GM23338 (cell line): ENCODE measurements at regions not wholly inside any gene's neighbourhood (a gene's known extent, or its start where the extent isn't known, plus 50 kb on each side); places are given as distances from the start of the nearest gene placed in this dataset.

ENCODE experiments used
- ATAC-seq: fragments of 200-7000 bp; cut with Tn5 transposase; 3 replicates; pipeline ENCODE4 v1.9.1; 2020
- DNase-seq: peaks from one replicate; pipeline ENCODE4 v3.0.0-alpha.2; 2015; ENCODE audit warnings: low spot score
- H2AFZ ChIP-seq: fragments of 200-600 bp; sonication (generic); 2 replicates; pipeline ENCODE4 v1.8.0; 2016; ENCODE audit warnings: antibody characterized with exemption, mild to moderate bottlenecking, moderate library complexity
- H3F3A ChIP-seq: fragments of 200-600 bp; sonication (generic); replicated peaks from 2 replicates; pipeline ENCODE4 v1.8.0; 2017; ENCODE audit warnings: antibody characterized with exemption, mixed run types, low read depth
- H3K27ac ChIP-seq: fragments of 200-600 bp; sonication (generic); 2 replicates; pipeline ENCODE4 v1.6.1; 2016; ENCODE audit warnings: low read depth
- H3K27me3 ChIP-seq: fragments of 200-600 bp; sonication (generic); 2 replicates; pipeline ENCODE4 v1.8.0; 2016; ENCODE audit warnings: mild to moderate bottlenecking, mixed run types, moderate library complexity; ENCODE audit not compliant: insufficient read depth
- H3K36me3 ChIP-seq: fragments of 200-600 bp; sonication (generic); 2 replicates; pipeline ENCODE4 v1.8.0; 2016; ENCODE audit warnings: mild to moderate bottlenecking; ENCODE audit not compliant: insufficient read depth
- H3K4me1 ChIP-seq: fragments of 200-600 bp; sonication (generic); 2 replicates; pipeline ENCODE4 v1.8.0; 2016; ENCODE audit warnings: mild to moderate bottlenecking, moderate library complexity; ENCODE audit not compliant: insufficient read depth
- H3K4me2 ChIP-seq: fragments of 200-600 bp; sonication (generic); 2 replicates; pipeline ENCODE4 v1.7.1; 2017; ENCODE audit warnings: mixed run types
- H3K4me3 ChIP-seq: fragments of 200-600 bp; sonication (generic); 2 replicates; pipeline ENCODE4 v1.6.1; 2016; ENCODE audit warnings: mixed run types
- H3K79me2 ChIP-seq: fragments of 200-600 bp; sonication (generic); replicated peaks from 2 replicates; pipeline ENCODE4 v1.8.0; 2017; ENCODE audit warnings: mild to moderate bottlenecking; ENCODE audit not compliant: insufficient read depth
- H3K9me2 ChIP-seq: fragments of 200-600 bp; sonication (generic); 2 replicates; pipeline ENCODE4 v1.8.0; 2017; ENCODE audit not compliant: insufficient read depth
- H4K20me1 ChIP-seq: fragments of 200-600 bp; sonication (generic); replicated peaks from 2 replicates; pipeline ENCODE4 v1.8.0; 2017; ENCODE audit warnings: mild to moderate bottlenecking; ENCODE audit not compliant: insufficient read depth
- H3K27ac Mint-ChIP-seq: 2 replicates; pipeline ENCODE4 v1.8.0; 2020; ENCODE audit warnings: inconsistent platforms, mild to moderate bottlenecking, moderate library complexity, mixed read lengths
- H3K27me3 Mint-ChIP-seq: 3 replicates; pipeline ENCODE4 v1.8.0; 2022; ENCODE audit warnings: low read depth, mild to moderate bottlenecking, moderate library complexity, mixed read lengths, inconsistent platforms; ENCODE audit not compliant: insufficient read depth, poor library complexity
- H3K36me3 Mint-ChIP-seq: 3 replicates; pipeline ENCODE4 v1.8.0; 2021; ENCODE audit warnings: low read depth, mild to moderate bottlenecking, inconsistent platforms, moderate library complexity, mixed read lengths
- H3K4me1 Mint-ChIP-seq: 3 replicates; pipeline ENCODE4 v1.8.0; 2020; ENCODE audit warnings: mild to moderate bottlenecking, inconsistent platforms, mixed read lengths
- H3K4me3 Mint-ChIP-seq: 3 replicates; pipeline ENCODE4 v1.8.0; 2021; ENCODE audit warnings: moderate library complexity, mild to moderate bottlenecking, inconsistent platforms, mixed read lengths
- H3K9me3 Mint-ChIP-seq: 3 replicates; pipeline ENCODE4 v1.8.0; 2020; ENCODE audit warnings: moderate library complexity, mild to moderate bottlenecking, inconsistent platforms, mixed read lengths
- CREB1 ChIP-seq: fragments of 250-450 bp; sonication (Bioruptor Pico); IDR thresholded peaks from 2 replicates; pipeline ENCODE4 v1.5.0; 2020; ENCODE audit warnings: low read depth, mild to moderate bottlenecking, moderate library complexity
- EZH2 ChIP-seq: fragments of 200-600 bp; sonication (generic); IDR thresholded peaks from one replicate; pipeline ENCODE4 v1.8.0; 2017; ENCODE audit warnings: antibody characterized with exemption, mild to moderate bottlenecking, low read depth; ENCODE audit not compliant: unreplicated experiment
- EZH2phosphoT487 ChIP-seq: fragments of 200-600 bp; sonication (generic); IDR thresholded peaks from one replicate; pipeline ENCODE4 v1.8.1; 2018; ENCODE audit warnings: antibody characterized with exemption; ENCODE audit not compliant: unreplicated experiment
- JUNB ChIP-seq: IDR thresholded peaks from one replicate; pipeline ENCODE4 v1.6.1; 2016; ENCODE audit warnings: antibody characterized with exemption; ENCODE audit not compliant: unreplicated experiment
- NANOG ChIP-seq: IDR thresholded peaks from 2 replicates; pipeline ENCODE4 v1.6.1; 2016; ENCODE audit warnings: antibody characterized with exemption, borderline replicate concordance
- POLR2AphosphoS5 ChIP-seq: IDR thresholded peaks from 2 replicates; pipeline ENCODE4 v1.6.1; 2016; ENCODE audit warnings: antibody characterized with exemption, low read depth
- REST ChIP-seq: IDR thresholded peaks from one replicate; pipeline ENCODE4 v1.6.1; 2018; ENCODE audit warnings: antibody characterized with exemption; ENCODE audit not compliant: unreplicated experiment
- STAT1 ChIP-seq: IDR thresholded peaks from one replicate; pipeline ENCODE4 v1.6.1; 2016; ENCODE audit warnings: antibody characterized with exemption; ENCODE audit not compliant: unreplicated experiment
- ZNF114 ChIP-seq: fragments of 250-450 bp; sonication (Bioruptor Pico); IDR thresholded peaks from 2 replicates; pipeline ENCODE4 v1.5.0; 2020; ENCODE audit warnings: mild to moderate bottlenecking, moderate library complexity
- ZNF331 ChIP-seq: fragments of 250-450 bp; sonication (Bioruptor Pico); IDR thresholded peaks from 2 replicates; pipeline ENCODE4 v1.5.0; 2020; ENCODE audit warnings: low read depth, mild to moderate bottlenecking, moderate library complexity
- ZNF462 ChIP-seq: fragments of 250-450 bp; sonication (Bioruptor Pico); IDR thresholded peaks from 2 replicates; pipeline ENCODE4 v1.5.0; 2020; ENCODE audit warnings: mild to moderate bottlenecking, moderate library complexity
- TF ChIP-seq, protein P1 (sequence below): IDR thresholded peaks from 2 replicates; pipeline ENCODE4 v1.6.1; 2016; ENCODE audit warnings: antibody characterized with exemption
- TF ChIP-seq, protein P2 (sequence below), 2 experiments: fragments of 200-600 bp in 1 of 2; sonication (generic) in 1 of 2; conservative IDR thresholded peaks; 2 replicates each; pipeline versions ENCODE4 v1.5.1 to v1.6.1; 2016 to 2017; ENCODE audit warnings: antibody characterized with exemption in 2 of 2, low read depth in 2 of 2, mild to moderate bottlenecking in 2 of 2, moderate library complexity in 1 of 2

GRCh38 chr12:62196146-62196545 lies 64.1 kb upstream of the USP15 start:
- Mint-ChIP-seq H3K4me1 (peaks cover 10% of the 10 kb centered on the region; the same call in 2 of the 3 replicates), H3K36me3 (peaks cover 10% of the 10 kb centered on the region), H3K27ac (no peak overlapping the region), H3K27me3 (peaks cover 15% of the 10 kb centered on the region), H3K9me3 (peaks cover 33% of the 10 kb centered on the region), H3K4me3 (no peak overlapping the region)
- H4K20me1 ChIP-seq, result no peaks in the 10 kb centered on the region
- peaks cover 14% of the 10 kb centered on the region for H3K27me3 ChIP-seq
- no peaks in the 10 kb centered on the region; the same call in 1 of the 2 replicates for H3K4me1 ChIP-seq
- no peak overlapping the region for H3K4me2 ChIP-seq
- H3K9me2 ChIP-seq, result no peaks in the 10 kb centered on the region; the same call in 1 of the 2 replicates
- no peak overlapping the region for H2AFZ ChIP-seq
- no peak overlapping the region for H3K4me3 ChIP-seq
- no peaks in the 10 kb centered on the region for H3K36me3 ChIP-seq
- no peaks in the 10 kb centered on the region for H3K79me2 ChIP-seq
- no peak for ATAC-seq
- no peak overlapping the region for H3K27ac ChIP-seq
- no peak for DNase-seq
- H3F3A ChIP-seq, result no peaks in the 10 kb centered on the region
- TF ChIP-seq, protein P1, sequence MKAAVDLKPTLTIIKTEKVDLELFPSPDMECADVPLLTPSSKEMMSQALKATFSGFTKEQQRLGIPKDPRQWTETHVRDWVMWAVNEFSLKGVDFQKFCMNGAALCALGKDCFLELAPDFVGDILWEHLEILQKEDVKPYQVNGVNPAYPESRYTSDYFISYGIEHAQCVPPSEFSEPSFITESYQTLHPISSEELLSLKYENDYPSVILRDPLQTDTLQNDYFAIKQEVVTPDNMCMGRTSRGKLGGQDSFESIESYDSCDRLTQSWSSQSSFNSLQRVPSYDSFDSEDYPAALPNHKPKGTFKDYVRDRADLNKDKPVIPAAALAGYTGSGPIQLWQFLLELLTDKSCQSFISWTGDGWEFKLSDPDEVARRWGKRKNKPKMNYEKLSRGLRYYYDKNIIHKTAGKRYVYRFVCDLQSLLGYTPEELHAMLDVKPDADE, result no peak
- TF ChIP-seq ZNF462 (CRISPR knock-in tag) (no peak), EZH2phosphoT487 (no peak), NANOG (no peak), POLR2AphosphoS5 (no peak), CREB1 (CRISPR knock-in tag) (no peak), EZH2 (no peak), REST (no peak), STAT1 (no peak), JUNB (no peak), ZNF114 (CRISPR knock-in tag) (no peak), ZNF331 (no peak)
- TF ChIP-seq, protein P2, sequence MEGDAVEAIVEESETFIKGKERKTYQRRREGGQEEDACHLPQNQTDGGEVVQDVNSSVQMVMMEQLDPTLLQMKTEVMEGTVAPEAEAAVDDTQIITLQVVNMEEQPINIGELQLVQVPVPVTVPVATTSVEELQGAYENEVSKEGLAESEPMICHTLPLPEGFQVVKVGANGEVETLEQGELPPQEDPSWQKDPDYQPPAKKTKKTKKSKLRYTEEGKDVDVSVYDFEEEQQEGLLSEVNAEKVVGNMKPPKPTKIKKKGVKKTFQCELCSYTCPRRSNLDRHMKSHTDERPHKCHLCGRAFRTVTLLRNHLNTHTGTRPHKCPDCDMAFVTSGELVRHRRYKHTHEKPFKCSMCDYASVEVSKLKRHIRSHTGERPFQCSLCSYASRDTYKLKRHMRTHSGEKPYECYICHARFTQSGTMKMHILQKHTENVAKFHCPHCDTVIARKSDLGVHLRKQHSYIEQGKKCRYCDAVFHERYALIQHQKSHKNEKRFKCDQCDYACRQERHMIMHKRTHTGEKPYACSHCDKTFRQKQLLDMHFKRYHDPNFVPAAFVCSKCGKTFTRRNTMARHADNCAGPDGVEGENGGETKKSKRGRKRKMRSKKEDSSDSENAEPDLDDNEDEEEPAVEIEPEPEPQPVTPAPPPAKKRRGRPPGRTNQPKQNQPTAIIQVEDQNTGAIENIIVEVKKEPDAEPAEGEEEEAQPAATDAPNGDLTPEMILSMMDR (conservative IDR thresholded peaks at IDR 0.05; ENCODE audit: low read depth in 2 of 2), result no peak
